HL-60 (cell line): ENCODE measurements at regions not wholly inside any gene's neighbourhood (a gene's known extent, or its start where the extent isn't known, plus 50 kb on each side); places are given as distances from the start of the nearest gene placed in this dataset.

ENCODE experiments used
- DNase-seq, 2 experiments: peaks; one replicate each; pipeline ENCODE4 v3.0.0-alpha.2; 2010 to 2020; ENCODE audit warnings: low read depth in 1 of 2, low spot score in 1 of 2
- H3K27ac ChIP-seq: fragments of 250-450 bp; sonication (Bioruptor Pico); replicated peaks from 2 replicates; pipeline ENCODE4 v1.5.1; 2020; ENCODE audit warnings: mild to moderate bottlenecking, moderate library complexity
- H3K27me3 ChIP-seq: fragments of 250-450 bp; sonication (Bioruptor Pico); 2 replicates; pipeline ENCODE4 v1.5.1; 2021; ENCODE audit warnings: mild to moderate bottlenecking, moderate library complexity; ENCODE audit not compliant: insufficient read depth, poor library complexity, severe bottlenecking
- H3K4me3 ChIP-seq: replicated peaks from 2 replicates; pipeline ENCODE4 v1.5.1; 2011; ENCODE audit warnings: mild to moderate bottlenecking, control low read depth, low read length; ENCODE audit not compliant: insufficient read depth
- CTCF ChIP-seq: IDR thresholded peaks from one replicate; pipeline ENCODE4 v1.5.1; 2011; ENCODE audit warnings: low read length, control low read depth, inconsistent platforms; ENCODE audit not compliant: insufficient read depth
- GABPA ChIP-seq: IDR thresholded peaks from 2 replicates; pipeline ENCODE4 v1.6.1; 2012; ENCODE audit warnings: low read depth
- POLR2AphosphoS5 ChIP-seq: IDR thresholded peaks from 2 replicates; pipeline ENCODE4 v1.6.1; 2012; ENCODE audit warnings: low read depth
- REST ChIP-seq: IDR thresholded peaks from 2 replicates; pipeline ENCODE4 v1.6.1; 2012; ENCODE audit warnings: low read depth; ENCODE audit not compliant: insufficient replicate concordance
- SPI1 ChIP-seq: IDR thresholded peaks from 2 replicates; pipeline ENCODE4 v1.6.1; 2012; ENCODE audit warnings: low read depth, mild to moderate bottlenecking, borderline replicate concordance

GRCh38 chr1:219401724-219402625 lies 210.9 kb downstream of the ZC3H11B start:
- DNase-seq, result no peak
- Histone ChIP-seq H3K27ac (no peak overlapping the region), H3K27me3 (peaks cover 2% of the 10 kb centered on the region), H3K4me3 (no peak overlapping the region)
- TF ChIP-seq REST (no peak), SPI1 (no peak), CTCF (no peak), GABPA (no peak), POLR2AphosphoS5 (no peak)

GRCh38 chr1:219399446-219399845 lies 213.5 kb downstream of the ZC3H11B start:
- H3K4me3 ChIP-seq, result no peak overlapping the region
- no peaks in the 10 kb centered on the region for H3K27me3 ChIP-seq
- no peak overlapping the region for H3K27ac ChIP-seq
- no peak for DNase-seq
- TF ChIP-seq POLR2AphosphoS5 (no peak), REST (no peak), SPI1 (no peak)

GRCh38 chr1:219398815-219399396 lies 214.0 kb downstream of the ZC3H11B start:
- Histone ChIP-seq H3K4me3 (no peak overlapping the region), H3K27ac (no peak overlapping the region), H3K27me3 (no peaks in the 10 kb centered on the region)
- TF ChIP-seq CTCF (no peak), SPI1 (no peak), GABPA (no peak), POLR2AphosphoS5 (no peak)
- DNase-seq, result no peak

GRCh38 chr1:219397511-219397910 lies 215.4 kb downstream of the ZC3H11B start:
- TF ChIP-seq POLR2AphosphoS5 (no peak), SPI1 (no peak), CTCF (no peak), GABPA (no peak), REST (no peak)

More at GRCh38 chr1:219397511-219397910, 215.4 kb downstream of the ZC3H11B start:
- Histone ChIP-seq H3K4me3 (no peak overlapping the region), H3K27ac (no peak overlapping the region), H3K27me3 (no peaks in the 10 kb centered on the region)
- DNase-seq, result no peak
